Gastrocnemius medialis (tissue), 4 donors: ENCODE measurements at regions not wholly inside any gene's neighbourhood (a gene's known extent, or its start where the extent isn't known, plus 50 kb on each side); places are given as distances from the start of the nearest gene placed in this dataset.

Experiments
- CTCF ChIP-seq, 5 experiments: fragments of 450-650 bp in 3 of 5; fragments of 200-600 bp in 2 of 5; sonication (generic) in 2 of 5; IDR thresholded peaks in 4 of 5; conservative IDR thresholded peaks in 1 of 5; 1 replicate in 4 of 5; 2 replicates in 1 of 5; pipeline ENCODE4 v1.5.1; 2016 to 2019; ENCODE audit warnings: antibody characterized with exemption in 5 of 5, mild to moderate bottlenecking in 3 of 5, moderate library complexity in 3 of 5
- POLR2A ChIP-seq, 2 donors: fragments of 450-650 bp; IDR thresholded peaks; one replicate each; pipeline ENCODE4 v1.6.1; 2017; ENCODE audit warnings: antibody characterized with exemption in 2 of 2, mild to moderate bottlenecking in 2 of 2, moderate library complexity in 2 of 2

DNA sequence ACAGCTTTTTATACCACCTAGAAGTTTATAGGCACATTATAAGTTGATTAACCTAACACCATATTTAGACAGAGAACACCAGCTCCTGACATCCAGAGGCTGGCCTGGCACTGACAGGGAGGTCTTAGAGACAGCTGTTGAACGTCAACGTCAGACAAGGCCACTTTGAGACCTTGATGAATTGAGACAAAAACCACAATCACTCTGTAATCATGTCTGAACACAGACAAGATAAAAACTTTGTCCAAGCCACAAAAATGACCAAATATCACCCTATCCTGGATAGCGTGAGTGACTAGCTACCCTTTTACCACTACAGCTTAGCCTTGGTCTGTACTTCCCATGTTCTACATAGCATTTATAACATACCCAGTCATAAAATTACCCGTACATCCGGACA lies 403.6 kb upstream of the CHRM3 start:
- TF ChIP-seq POLR2A (IDR thresholded peaks at IDR 0.05) (no peak), CTCF (IDR thresholded peaks at IDR 0.05 in 4 of 5, conservative IDR thresholded peaks at IDR 0.05 in 1 of 5) (no peak)
